GM19463 (cell line): ENCODE measurements at regions not wholly inside any gene's neighbourhood (a gene's known extent, or its start where the extent isn't known, plus 50 kb on each side); places are given as distances from the start of the nearest gene placed in this dataset.

Source experiments
- ATAC-seq: cut with Tn5 transposase; IDR thresholded peaks from one replicate; pipeline ENCODE4 v1.9.1; 2021; ENCODE audit warnings: mild to moderate bottlenecking, moderate library complexity; ENCODE audit not compliant: unreplicated experiment

DNA sequence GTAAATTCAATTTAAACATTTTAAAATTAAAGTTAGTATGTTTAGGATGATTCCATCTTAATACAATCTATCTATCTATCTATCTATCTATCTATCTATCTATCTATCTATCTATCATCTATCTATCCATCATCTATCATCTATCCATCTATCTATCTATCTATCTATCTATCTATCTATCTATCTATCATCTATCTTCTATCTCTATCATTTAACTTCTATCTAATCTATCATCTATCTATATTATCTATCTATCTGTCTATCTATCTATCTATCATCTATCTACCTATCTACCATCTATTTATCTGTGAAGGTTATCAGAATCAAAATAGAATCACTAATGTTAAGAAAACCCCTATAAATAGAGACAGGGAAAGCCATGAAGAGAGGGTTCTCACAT, 78.3 kb downstream of the RAMP3 start:
- no peak for ATAC-seq

- ATAC-seq = no peak
Measured at GRCh38 chr7:45236666-45237065, 79.1 kb downstream of the RAMP3 start.

DNA sequence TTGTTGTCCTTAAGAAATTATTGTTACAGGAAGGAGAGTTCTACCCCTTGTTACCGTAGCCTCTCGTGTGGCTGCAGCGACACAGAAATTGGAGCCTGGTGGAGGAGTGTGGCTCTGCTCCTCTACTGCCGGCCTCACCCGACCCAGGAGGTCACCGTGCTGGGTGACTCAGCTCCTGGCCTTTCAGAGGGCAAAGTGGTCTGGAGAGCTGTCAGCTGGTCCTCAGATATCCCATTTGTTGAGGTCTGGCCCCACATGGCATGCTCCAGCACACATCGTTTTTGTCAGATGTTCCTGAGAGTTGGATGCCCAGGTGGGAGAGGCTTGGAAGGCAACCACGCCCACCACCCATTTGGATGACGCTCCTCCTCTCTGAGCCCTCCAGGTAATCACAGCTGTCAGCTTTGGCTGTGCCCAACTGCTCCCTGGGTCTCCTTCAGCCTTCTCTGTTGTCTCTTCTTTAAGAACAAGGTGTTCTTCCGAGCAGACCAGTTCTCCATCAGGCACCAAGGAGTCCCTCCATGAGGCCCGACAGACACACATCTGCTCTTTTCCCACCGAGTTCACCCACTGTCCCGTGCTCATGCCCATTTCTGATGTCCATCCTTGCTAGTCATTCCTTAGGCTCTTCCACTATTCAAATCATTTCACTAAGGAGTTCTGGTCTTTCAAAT, 80.3 kb downstream of the RAMP3 start:
- no peak for ATAC-seq

GRCh38 chr7:45238806-45239205, 81.2 kb downstream of the RAMP3 start:
- no peak for ATAC-seq

DNA sequence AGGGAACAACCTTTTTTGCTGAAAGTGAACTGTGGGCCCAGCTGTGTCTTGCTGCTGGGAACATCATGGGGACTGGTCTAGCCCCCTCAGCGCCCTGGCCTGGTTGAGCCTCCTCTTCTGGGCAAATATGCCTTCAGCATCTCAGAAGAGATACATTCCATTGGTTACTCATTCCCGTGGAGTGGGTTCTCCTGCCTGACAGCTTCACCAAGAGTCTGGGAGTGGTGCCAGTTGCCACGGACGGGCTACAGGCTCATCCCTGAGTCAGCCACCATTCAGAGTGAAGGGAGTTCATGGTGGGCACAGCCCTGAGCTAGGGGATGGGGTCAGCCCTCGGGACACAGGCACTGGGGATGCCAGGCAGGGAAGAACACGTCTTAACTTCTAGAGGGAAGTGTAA, 81.9 kb downstream of the RAMP3 start:
- ATAC-seq = no peak

GRCh38 chr7:45240273-45240771, 82.7 kb downstream of the RAMP3 start:
- no peak for ATAC-seq

DNA sequence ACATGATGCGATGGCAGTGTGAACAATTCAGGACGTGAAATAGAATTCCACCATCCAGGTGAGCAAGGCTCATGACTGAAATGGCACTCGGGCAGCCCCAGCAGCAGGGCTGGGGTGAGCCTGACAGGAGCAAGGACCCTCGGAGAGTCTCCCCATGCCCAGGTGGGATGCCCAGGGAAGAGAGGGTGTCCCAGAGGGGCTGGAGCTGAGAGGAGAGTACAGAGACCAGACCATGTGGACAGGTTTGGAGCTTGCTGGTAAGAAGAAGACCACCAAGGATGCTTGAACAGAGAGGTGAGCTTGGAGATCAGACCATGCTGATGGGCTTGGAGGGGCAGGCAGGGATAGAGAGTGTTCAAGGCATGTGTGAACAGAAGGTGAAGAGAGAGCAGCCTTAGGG, 83.3 kb downstream of the RAMP3 start:
- no peak for ATAC-seq

- ATAC-seq = no peak
Measured at GRCh38 chr7:45241339-45242109, 83.9 kb downstream of the RAMP3 start.

DNA sequence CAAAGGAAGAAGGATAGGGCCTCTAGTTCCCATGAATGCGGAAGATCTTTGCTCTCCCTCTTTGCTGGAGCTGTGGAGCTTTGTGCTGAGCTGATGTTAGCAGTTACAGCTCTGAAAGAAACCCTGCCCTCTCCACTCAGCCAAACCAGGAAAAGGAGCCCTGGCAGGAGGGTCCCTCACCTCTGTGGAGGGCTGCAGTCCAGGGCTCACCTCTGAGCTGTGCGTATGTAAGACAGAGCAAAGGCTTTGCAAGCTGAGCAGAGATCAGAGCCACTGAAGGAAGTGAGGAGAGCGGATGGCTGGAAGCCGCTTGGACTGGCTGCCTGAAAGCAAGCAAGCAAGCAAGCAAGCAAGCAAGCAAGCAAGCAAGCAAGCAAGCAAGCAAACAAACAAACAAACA, 84.7 kb downstream of the RAMP3 start:
- no peak for ATAC-seq

DNA sequence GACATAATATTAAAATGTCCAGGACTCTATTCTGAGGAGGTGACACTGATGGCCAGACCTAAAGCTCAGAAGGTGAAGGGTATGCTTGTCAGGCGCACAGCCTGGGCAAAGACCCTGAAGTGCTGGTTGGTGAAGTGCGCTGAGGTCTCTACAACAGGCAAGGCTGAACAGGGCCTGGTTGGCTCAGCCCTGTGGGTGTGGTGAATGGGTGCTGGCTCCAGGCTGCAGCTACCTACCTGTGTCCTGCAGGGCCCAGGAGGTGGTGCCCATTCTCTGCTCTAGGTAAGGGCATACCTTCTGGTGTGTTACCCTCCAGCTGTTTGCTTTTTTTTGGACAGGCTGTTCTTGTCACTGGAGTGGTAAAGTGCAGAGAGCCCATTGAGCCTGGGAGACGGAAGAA, 85.1 kb downstream of the RAMP3 start:
- ATAC-seq = no peak

DNA sequence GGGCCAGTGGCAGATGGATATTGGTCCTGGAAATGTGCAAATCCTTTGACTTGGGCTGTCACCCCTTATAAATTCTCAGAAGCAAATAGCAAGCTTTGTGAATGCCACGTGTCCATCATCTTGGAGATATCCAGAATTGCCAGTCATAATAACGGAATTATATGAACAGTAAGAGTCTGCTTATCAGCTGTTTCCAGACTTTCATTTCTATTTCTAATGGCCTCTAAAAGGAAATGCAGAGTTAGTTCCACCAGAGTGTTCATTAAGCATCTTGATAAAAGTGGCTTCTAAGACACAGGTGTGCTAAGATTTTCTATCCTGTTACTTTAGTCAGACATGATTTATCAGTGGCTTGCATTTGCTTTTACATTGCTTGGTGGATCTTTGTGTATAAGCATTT, 87.4 kb downstream of the RAMP3 start:
- no peak for ATAC-seq

DNA sequence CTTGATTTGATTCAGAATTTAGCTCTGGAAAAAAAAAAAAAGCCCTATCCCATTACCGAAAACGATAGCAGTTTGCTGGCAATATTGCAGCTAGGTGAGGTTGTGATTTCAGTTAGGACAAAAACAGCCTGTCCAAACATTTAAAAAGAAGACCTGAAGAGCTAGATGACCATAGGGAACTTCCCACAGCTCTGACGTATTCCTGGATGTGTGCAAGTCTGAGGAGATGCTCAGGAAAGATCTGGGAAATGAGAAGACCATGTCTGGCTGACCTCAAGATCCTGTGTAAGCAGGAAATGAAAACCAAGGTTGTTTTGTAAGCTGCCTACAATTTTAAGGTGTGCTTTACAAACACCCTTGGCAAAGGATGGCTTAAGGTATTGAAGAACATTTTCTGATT, 88.7 kb downstream of the RAMP3 start:
- ATAC-seq = no peak

DNA sequence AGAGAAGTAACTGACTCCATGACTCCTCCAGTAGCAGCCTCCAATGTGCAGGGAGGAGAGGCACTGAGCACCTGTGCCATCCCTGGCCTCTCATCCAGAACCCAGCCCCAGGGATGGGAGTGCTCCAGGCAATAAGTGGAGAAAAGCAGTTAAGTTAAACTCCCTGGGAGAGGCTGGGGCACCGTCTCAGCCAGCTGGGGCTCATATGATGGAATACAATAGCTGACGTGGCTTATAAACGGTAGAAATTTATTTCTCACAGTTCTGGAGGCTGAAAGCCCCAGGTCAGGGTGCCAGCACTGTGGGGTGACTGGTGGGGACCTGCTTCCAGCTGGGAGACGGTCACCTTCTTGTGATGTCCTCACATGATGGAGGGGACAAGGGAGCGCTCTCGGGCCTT, 94.7 kb downstream of the RAMP3 start:
- no peak for ATAC-seq

DNA sequence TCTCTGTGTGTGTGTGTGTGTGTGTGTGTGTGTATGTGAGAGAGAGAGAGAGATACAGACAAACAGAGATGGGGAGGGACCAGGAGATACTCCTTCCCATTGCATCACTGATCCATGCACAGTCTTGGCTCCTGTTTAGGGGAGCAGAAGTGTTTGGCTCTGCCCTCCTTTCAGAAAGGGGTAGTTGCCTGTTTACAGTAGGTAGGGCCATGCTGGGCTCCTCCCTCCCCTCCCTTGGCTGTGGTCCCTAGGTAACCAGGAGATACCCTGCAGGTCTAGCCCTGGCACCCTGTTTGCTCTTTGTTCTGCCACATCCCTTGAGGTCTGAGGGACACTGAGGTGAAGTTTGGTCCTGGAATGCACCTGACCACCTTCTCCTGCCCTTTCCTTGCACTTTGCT, 95.3 kb downstream of the RAMP3 start:
- ATAC-seq = no peak

- no peak for ATAC-seq
Measured at GRCh38 chr7:45253368-45253767, 95.8 kb downstream of the RAMP3 start.

- ATAC-seq = no peak
Measured at GRCh38 chr7:45255187-45255586, 97.6 kb downstream of the RAMP3 start.

DNA sequence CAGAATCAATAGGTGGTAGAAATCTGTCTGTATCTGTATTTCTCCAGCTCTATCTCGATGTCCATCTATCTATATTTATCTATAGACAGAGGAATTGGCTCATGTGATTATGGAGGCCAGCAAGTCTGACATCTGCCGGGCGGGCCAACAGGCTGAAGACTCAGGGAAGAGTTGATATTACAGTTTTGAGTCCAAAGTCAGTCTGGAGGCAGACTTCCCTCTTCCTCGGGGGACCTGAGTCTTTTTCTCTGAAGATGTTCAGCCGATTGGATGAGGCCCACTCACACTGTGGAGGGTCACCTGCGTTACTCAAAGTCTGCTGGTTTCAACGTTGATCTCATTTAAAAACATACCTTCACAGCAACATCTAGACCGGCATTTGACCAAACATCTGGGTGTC, 98.7 kb downstream of the RAMP3 start:
- no peak for ATAC-seq

GRCh38 chr7:45256775-45257174, 99.2 kb downstream of the RAMP3 start:
- ATAC-seq = no peak

GRCh38 chr7:45257284-45257683, 99.7 kb downstream of the RAMP3 start:
- ATAC-seq = no peak

DNA sequence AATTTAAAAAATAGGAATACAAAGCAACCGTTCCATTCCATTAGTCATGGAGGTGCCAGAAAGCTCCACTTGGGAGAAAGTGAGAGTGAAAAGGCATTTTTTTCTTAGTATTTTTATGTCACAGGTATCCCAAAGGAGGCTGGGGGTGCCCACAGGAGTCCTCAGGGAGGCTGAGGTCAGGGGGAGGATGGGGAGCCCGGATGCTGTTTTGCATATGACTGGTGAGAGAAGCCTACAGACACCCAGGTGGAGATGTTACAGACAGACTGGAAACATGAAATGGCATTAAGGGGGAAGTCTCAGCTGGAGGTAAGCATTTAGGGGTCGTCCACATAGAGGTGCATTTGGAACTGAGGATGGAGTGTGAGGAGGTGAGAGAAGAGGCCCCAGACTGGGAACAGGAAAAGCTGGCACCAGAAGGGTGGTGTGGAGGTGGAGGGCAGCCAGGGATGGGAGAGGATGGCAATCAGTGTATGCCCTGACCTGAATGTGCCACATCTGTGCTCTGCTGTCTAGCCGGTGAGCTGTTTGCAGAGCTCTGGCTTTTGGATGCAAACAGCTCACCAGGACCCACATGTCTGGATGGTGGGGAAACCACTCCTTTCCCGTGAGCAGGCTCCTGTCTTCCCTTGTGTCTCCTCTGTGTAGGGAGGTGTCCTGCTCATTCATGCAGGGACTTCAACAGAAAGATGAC, 101.1 kb downstream of the RAMP3 start:
- ATAC-seq = no peak

GRCh38 chr7:45259227-45259596, 101.6 kb downstream of the RAMP3 start:
- ATAC-seq = no peak
